ENCODE measurements at regions not wholly inside any gene's neighbourhood (a gene's known extent, or its start where the extent isn't known, plus 50 kb on each side); places are given as distances from the start of the nearest gene placed in this dataset.
A peak's percentile ranks its signal among the peaks of the same experiment; 100 is the strongest.

GRCh38 chr14:85883966-85884365, 354.0 kb downstream of the FLRT2 start:
- Mint-ChIP-seq H3K4me1 (ENCODE audit: low read depth, unreplicated experiment) (peaks cover 2% of the 10 kb centered on the region), H3K9me3 (ENCODE audit: unreplicated experiment) (no peaks in the 10 kb centered on the region), H3K36me3 (ENCODE audit: unreplicated experiment) (no peaks in the 10 kb centered on the region), H3K27me3 (ENCODE audit: unreplicated experiment) (no peaks in the 10 kb centered on the region), H3K27ac (ENCODE audit: unreplicated experiment) (no peak overlapping the region), H3K4me3 (ENCODE audit: unreplicated experiment) (no peak overlapping the region)
- DNase-seq: no peak
- no peak for TF ChIP-seq CTCF (IDR thresholded peaks at IDR 0.05; ENCODE audit: partially characterized antibody, unreplicated experiment)

DNA sequence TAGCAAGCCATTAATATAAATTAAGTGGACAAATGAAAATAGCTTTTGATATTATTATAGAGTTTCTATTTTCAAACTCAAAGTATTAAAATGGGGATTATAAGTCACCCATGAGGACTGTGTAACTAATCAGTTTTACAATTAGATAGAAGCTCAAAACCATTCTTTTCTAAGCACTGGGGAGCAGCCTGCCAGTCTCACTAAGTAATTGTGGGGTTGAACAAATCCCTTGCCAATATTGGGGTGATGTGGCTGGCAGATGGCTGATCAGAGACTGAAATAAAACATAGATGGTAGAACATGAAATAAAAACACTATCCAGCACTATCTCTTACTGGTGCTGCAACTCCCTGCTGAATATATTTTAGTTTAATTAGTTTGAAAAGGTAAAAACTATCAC, 353.2 kb downstream of the FLRT2 start:
- TF ChIP-seq CTCF (IDR thresholded peaks at IDR 0.05; ENCODE audit: partially characterized antibody, unreplicated experiment): no peak
- Mint-ChIP-seq H3K27ac (ENCODE audit: unreplicated experiment) (no peak overlapping the region), H3K36me3 (ENCODE audit: unreplicated experiment) (no peaks in the 10 kb centered on the region), H3K4me3 (ENCODE audit: unreplicated experiment) (no peak overlapping the region), H3K4me1 (ENCODE audit: low read depth, unreplicated experiment) (peaks cover 2% of the 10 kb centered on the region), H3K27me3 (ENCODE audit: unreplicated experiment) (no peaks in the 10 kb centered on the region), H3K9me3 (ENCODE audit: unreplicated experiment) (no peaks in the 10 kb centered on the region)
- DNase-seq: no peak

- no peak overlapping the region for H3K4me3 Mint-ChIP-seq (ENCODE audit: unreplicated experiment)
- no peak overlapping the region for H3K27ac Mint-ChIP-seq (ENCODE audit: unreplicated experiment)
- no peaks in the 10 kb centered on the region for H3K27me3 Mint-ChIP-seq (ENCODE audit: unreplicated experiment)
- H3K4me1 Mint-ChIP-seq (ENCODE audit: low read depth, unreplicated experiment): peaks cover 2% of the 10 kb centered on the region
- H3K36me3 Mint-ChIP-seq (ENCODE audit: unreplicated experiment): no peaks in the 10 kb centered on the region
- no peak for TF ChIP-seq CTCF (IDR thresholded peaks at IDR 0.05; ENCODE audit: partially characterized antibody, unreplicated experiment)
- no peaks in the 10 kb centered on the region for H3K9me3 Mint-ChIP-seq (ENCODE audit: unreplicated experiment)
- DNase-seq: no peak
Measured at GRCh38 chr14:85881935-85882334, 352.0 kb downstream of the FLRT2 start.

DNA sequence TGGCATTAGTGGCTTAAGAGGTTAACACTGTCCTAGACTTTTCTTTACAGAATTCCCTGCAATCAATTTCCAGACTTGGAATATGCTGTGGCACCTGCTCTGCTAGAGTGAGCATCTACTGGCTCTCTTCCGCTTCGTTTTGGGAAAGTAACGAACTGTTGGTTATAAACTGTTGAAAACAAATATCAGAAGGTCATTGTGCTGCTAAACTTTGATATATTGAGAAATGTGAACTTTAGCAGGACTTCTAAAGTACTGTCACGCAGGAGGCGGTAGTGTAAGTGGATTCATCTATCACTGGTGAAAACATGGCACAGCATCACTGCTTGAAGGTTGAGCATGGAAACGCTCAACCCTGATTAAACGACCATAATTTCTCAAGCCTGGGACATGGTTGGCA, 348.9 kb downstream of the FLRT2 start:
- no peak overlapping the region for H3K4me3 Mint-ChIP-seq (ENCODE audit: unreplicated experiment)
- H3K36me3 Mint-ChIP-seq (ENCODE audit: unreplicated experiment): no peaks in the 10 kb centered on the region
- no peak for DNase-seq
- no peaks in the 10 kb centered on the region for H3K9me3 Mint-ChIP-seq (ENCODE audit: unreplicated experiment)
- no peak overlapping the region for H3K27ac Mint-ChIP-seq (ENCODE audit: unreplicated experiment)
- peaks cover 2% of the 10 kb centered on the region for H3K4me1 Mint-ChIP-seq (ENCODE audit: low read depth, unreplicated experiment)
- no peak for TF ChIP-seq CTCF (IDR thresholded peaks at IDR 0.05; ENCODE audit: partially characterized antibody, unreplicated experiment)
- H3K27me3 Mint-ChIP-seq (ENCODE audit: unreplicated experiment): peaks cover 2% of the 10 kb centered on the region

GRCh38 chr14:85873006-85873405, 343.1 kb downstream of the FLRT2 start:
- no peak for DNase-seq
- Mint-ChIP-seq H3K27ac (ENCODE audit: unreplicated experiment) (peak overlapping the region; percentile 94), H3K27me3 (ENCODE audit: unreplicated experiment) (peaks cover 4% of the 10 kb centered on the region)

More at GRCh38 chr14:85873006-85873405, 343.1 kb downstream of the FLRT2 start:
- Mint-ChIP-seq H3K4me1 (ENCODE audit: low read depth, unreplicated experiment) (peaks cover 9% of the 10 kb centered on the region), H3K36me3 (ENCODE audit: unreplicated experiment) (no peaks in the 10 kb centered on the region), H3K4me3 (ENCODE audit: unreplicated experiment) (no peak overlapping the region), H3K9me3 (ENCODE audit: unreplicated experiment) (peaks cover 1% of the 10 kb centered on the region)
- no peak for TF ChIP-seq CTCF (IDR thresholded peaks at IDR 0.05; ENCODE audit: partially characterized antibody, unreplicated experiment)

All from glutamatergic neuron (in vitro differentiated cells).